HG03521 (cell line): ENCODE measurements at regions not wholly inside any gene's neighbourhood (a gene's known extent, or its start where the extent isn't known, plus 50 kb on each side); places are given as distances from the start of the nearest gene placed in this dataset.

Source experiments
- ATAC-seq: cut with Tn5 transposase; IDR thresholded peaks from one replicate; pipeline ENCODE4 v1.9.1; 2021; ENCODE audit warnings: mild to moderate bottlenecking, moderate library complexity; ENCODE audit not compliant: unreplicated experiment

GRCh38 chr11:10932976-10933375, 75.1 kb upstream of the ZBED5 start:
- no peak for ATAC-seq

DNA sequence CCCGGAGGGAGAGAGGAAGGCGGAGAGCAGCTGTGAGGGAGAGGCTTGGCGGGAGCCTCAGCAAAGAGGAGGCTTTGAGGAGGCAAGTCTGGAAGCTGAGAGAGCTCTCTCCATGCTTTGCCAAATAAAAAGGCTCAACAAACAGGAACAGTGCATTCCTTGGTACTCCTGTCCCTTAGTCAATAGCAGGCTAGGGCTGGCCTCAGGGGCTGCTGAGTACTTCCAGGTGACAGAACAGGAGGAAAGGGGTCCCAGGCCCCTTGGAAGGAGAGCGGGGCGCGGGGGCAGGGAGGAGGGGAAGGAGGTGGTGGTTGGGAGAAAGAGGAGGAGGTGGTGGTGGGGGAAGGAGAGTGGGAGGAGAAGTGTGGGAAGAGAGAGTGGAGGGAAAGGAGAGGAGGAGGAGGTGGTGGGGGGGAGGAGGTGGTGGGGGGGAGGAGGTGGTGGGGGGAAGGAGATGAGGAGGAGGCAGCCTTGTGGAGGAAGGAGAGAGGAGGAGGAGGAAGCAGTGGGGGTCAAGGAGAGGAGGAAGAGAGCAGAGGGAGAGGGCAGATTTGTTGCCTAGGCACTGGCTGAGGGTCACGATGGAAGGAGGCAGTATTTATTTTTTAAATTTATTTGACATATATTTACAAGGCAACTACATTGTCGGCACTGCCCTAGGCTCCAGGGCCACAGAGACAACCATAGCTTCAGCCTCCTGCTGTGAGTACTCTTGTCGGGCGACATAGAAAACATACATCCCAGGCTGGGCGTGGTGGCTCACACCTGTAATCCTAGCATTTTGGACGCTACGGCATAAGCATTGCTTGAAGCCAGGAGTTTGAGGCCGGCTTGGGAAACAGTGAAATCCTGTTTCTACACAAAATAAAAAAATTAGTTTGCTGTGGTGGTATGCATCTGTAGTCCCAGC, 74.2 kb upstream of the ZBED5 start:
- ATAC-seq = no peak

DNA sequence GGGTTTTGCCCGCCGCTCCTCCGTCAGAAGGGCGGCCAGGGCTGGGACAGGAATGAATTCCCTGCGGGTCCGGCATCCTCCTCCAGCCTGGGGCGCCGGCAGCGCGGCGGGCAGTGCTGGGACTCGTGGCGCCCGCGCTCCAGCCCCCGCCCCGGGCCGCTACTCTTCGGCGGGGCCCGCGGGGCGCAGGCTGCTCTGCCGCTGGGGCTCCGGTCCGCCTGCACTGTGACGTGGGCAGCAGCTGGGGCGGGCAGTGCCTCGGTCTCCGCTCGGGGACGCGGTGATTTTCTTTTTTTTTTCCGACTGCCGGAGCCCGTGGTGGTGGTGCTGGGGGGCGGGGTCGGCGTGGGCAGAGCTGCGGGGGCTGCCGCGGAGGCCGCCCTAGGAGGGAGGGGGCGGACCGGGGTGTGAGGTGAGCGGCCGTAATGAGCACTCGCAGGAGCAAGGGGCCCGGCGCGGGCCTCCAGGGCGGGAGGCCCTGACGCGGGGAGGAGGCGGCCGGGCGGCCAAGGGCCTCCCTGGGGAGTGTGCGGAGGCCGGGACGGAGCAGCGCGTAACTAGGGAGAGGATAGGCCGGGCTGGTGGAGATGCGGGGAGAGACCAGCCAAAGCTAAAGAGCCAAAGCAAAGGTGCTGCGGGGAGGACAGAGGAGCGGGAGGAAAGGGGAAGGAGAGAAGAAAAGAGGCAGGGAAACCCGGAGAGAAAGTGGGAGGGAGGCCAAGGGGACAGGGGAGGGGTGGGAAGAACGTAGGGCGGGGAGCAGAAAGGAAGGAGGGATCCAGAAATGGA, 73.3 kb upstream of the ZBED5 start:
- no peak for ATAC-seq

- no peak for ATAC-seq
Measured at GRCh38 chr11:10930224-10930971, 72.5 kb upstream of the ZBED5 start.

GRCh38 chr11:10927538-10927937, 69.7 kb upstream of the ZBED5 start:
- ATAC-seq = no peak

DNA sequence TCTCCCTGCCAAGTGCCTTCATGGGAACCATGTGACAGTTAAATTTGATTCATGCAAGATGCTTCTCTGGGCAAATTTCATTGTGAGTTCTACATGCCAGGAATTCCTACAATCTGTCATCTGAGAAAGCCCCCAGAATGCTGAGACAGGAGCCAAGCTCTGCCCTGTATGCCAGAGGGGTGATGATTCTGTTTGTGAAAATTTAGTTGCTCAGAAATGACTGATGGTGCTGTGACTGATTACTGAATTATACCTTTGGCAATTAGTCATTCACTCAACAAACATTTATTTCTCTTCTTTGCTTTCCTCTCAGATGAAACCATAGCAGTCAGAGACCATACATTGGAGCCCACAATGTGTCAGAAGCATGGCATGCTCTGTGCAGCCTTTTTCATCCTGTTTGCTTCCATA, 69.0 kb upstream of the ZBED5 start:
- ATAC-seq = no peak

DNA sequence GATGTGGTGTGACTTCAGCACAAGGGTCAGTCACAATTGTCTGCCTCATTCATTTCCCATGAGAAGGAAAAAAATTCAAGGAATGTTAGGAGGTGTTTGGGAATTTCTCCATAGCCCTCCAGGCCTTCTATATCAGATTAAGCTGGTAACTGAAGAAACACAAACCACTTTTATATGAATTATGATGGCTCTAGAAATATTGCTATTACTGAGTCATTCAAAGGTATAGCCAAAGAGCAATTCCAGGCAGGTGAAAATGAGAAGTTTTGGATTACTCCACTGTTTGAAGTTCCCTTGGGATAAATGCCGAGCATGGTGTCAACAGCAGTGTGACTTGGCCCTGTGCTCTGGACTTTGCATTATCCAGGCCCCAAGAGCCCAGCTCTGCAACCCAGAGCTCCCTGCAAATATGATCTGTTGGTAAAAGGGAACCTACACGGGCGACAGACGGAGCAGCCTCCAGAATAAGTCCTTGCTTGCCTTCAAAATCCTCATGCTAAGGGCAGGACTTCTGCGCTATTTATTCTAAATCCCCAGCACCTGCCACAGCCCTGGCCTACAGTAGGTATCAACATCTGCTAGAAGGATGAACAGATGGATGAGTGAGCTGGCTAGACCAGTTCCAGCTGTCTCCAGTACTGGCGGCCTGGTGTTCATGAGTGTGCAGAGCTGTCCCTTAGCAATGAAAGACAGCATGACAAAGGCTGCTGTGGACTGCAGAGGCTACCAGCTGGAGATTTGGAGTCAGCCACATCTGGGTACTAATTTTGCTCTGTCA, 67.5 kb upstream of the ZBED5 start:
- no peak for ATAC-seq

DNA sequence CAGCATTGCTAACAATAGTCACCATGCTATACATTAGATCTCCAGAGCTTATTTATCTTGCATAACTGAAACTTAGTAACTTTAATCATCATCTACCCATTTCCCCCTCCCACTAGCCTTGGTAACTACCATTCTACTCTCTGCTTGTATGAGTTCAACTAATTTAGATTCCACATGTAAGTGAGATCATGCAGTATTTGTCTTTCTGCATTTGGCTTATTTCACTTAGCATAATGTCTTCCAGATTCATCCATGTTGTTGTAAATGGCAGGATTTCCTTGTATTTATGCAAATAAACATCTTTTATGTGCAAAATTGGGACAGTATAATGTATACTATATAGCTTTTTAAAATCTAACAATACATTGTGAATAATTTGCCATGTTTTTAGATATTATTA, 66.0 kb upstream of the ZBED5 start:
- ATAC-seq = no peak

DNA sequence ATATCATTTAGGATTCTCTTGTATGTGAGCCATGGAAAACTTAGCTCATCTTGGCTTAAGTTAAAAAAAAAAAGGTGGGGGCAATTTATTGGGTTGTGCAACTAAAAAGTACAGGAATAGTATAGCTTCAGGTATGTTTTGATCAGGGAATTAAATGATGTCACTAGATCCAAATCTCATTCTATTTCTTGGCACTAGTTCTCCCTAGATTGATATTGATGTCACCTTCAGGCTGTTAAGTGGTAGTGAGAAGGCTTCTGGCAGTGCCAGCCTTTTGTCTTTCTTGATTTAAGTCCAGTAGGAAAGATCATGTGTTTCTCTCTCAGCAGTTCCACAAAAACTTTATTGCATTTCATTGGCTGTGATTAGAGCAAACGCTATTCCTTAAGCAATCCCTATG, 65.0 kb upstream of the ZBED5 start:
- no peak for ATAC-seq

DNA sequence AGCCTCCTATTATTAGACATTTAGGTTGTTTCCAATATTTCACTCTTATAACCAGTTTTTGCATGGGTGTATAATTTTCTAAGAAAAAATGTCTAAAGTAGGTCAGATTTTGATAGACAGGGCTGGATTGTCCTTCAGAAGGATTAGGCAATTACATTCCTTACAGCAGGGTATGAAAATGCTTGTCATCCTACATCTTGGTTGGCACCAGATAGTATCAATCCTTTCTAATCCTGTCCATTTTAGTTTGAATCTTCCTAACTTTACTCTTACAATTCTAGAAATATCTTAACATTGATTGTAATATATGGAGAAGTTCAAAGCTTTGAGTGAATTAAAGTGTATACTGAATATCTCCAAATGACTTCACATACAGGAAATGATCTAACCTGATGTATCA, 63.0 kb upstream of the ZBED5 start:
- ATAC-seq = no peak

- ATAC-seq = no peak
Measured at GRCh38 chr11:10920205-10920604, 62.4 kb upstream of the ZBED5 start.

DNA sequence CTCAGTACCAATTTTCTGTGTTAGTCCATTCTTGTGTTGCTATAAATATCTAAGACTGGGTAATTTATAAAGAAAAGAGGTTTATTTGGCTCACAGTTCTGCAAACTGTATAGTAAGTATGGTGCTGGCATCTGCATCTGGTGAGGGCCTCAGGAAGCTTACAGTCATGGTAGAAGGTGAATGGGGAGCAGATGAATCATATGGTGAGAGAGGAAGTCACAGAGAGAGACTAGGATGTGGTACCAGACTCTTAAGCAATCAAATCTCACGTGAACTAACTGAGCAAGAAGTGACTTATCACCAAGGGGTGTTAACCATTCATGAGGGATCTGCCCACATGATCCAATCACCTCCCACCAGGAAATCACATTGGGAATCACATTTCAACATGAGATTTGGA, 60.8 kb upstream of the ZBED5 start:
- no peak for ATAC-seq

- no peak for ATAC-seq
Measured at GRCh38 chr11:10918275-10918674, 60.4 kb upstream of the ZBED5 start.

- ATAC-seq = no peak
Measured at GRCh38 chr11:10917802-10918201, 59.9 kb upstream of the ZBED5 start.

- no peak for ATAC-seq
Measured at GRCh38 chr11:10916665-10917064, 58.8 kb upstream of the ZBED5 start.

DNA sequence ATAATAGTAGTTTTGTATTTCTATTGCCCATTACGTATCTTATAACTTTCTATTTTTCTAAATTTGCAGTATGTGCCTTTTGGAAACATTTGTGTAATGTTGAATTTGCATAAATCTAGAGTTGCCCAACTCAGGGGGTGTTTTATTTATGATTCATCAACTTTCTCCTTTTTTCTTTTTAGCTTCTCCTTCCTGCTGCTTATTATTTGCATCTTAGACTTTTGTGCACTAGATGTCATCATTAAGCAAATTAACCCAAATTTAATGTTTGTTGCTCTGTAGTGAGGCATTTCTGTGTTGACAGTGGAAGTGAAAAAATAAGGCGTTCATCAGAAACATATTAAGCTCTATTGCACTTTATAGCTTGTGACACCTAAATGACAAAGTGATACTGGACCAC, 56.2 kb upstream of the ZBED5 start:
- ATAC-seq = no peak

GRCh38 chr11:10913075-10913474, 55.2 kb upstream of the ZBED5 start:
- no peak for ATAC-seq

GRCh38 chr11:10911907-10912306, 54.1 kb upstream of the ZBED5 start:
- no peak for ATAC-seq

- ATAC-seq = no peak
Measured at GRCh38 chr11:10909141-10909883, 51.5 kb upstream of the ZBED5 start.
